MM.1S (cell line): ENCODE measurements at regions not wholly inside any gene's neighbourhood (a gene's known extent, or its start where the extent isn't known, plus 50 kb on each side); places are given as distances from the start of the nearest gene placed in this dataset.

Experiments
- EZH2 ChIP-seq: fragments of 300-600 bp; sonication (generic); optimal IDR thresholded peaks from 2 replicates; pipeline ENCODE3; 2017; ENCODE audit warnings: low read depth, mild to moderate bottlenecking, antibody characterized with exemption, low read length, mixed read lengths
- EZH2phosphoT487 ChIP-seq: fragments of 300-600 bp; sonication (generic); IDR thresholded peaks from 2 replicates; pipeline ENCODE4 v1.6.1; 2018; ENCODE audit warnings: antibody characterized with exemption, low read length
- TF ChIP-seq, protein P1 (sequence below): fragments of 300-600 bp; sonication (generic); IDR thresholded peaks from 2 replicates; pipeline ENCODE4 v1.5.1; 2016; ENCODE audit warnings: antibody characterized with exemption, low read length, mixed read lengths

DNA sequence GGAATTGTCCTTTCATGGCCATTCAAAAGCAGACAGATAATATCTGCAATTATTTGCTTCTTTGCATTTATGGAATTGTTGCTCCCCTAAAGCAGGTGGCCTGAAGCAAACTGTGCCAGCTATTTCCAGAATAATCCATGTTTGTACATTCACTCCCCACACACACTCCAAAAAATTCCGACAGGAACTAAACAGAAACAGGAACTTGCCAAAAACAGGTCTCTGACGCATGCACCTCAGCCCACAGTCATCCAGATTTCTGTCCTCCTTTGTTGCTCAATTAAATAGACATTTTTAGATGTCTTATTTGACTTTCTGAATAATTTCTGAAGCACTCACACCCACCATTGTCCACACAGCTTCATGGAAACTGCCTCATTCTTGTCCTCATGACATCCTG, 71.5 kb upstream of the EDNRA start:
- TF ChIP-seq EZH2: no peak
- TF ChIP-seq, protein P1, sequence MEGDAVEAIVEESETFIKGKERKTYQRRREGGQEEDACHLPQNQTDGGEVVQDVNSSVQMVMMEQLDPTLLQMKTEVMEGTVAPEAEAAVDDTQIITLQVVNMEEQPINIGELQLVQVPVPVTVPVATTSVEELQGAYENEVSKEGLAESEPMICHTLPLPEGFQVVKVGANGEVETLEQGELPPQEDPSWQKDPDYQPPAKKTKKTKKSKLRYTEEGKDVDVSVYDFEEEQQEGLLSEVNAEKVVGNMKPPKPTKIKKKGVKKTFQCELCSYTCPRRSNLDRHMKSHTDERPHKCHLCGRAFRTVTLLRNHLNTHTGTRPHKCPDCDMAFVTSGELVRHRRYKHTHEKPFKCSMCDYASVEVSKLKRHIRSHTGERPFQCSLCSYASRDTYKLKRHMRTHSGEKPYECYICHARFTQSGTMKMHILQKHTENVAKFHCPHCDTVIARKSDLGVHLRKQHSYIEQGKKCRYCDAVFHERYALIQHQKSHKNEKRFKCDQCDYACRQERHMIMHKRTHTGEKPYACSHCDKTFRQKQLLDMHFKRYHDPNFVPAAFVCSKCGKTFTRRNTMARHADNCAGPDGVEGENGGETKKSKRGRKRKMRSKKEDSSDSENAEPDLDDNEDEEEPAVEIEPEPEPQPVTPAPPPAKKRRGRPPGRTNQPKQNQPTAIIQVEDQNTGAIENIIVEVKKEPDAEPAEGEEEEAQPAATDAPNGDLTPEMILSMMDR: no peak
- no peak for TF ChIP-seq EZH2phosphoT487
